ENCODE measurements at regions not wholly inside any gene's neighbourhood (a gene's known extent, or its start where the extent isn't known, plus 50 kb on each side); places are given as distances from the start of the nearest gene placed in this dataset.
"Not testable (repeated sequence)": the region's sequence is repeated elsewhere in the genome, so short reads cannot be mapped to it uniquely, and the experiment has no call there.

- ATAC-seq (no peak), DNase-seq (ENCODE audit: low spot score) (no peak)
Observed at GRCh38 chr3:102896851-102897621, 462.2 kb downstream of the ZPLD1 start.

GRCh38 chr3:102904629-102905028 lies 469.8 kb downstream of the ZPLD1 start:
- no peak for DNase-seq (ENCODE audit: low spot score)

GRCh38 chr3:102905811-102906210 lies 471.0 kb downstream of the ZPLD1 start:
- DNase-seq (ENCODE audit: low spot score) = no peak
- ATAC-seq = no peak

More at GRCh38 chr3:102904629-102905028, 469.8 kb downstream of the ZPLD1 start:
- ATAC-seq = no peak

GRCh38 chr3:102906818-102907217 lies 472.0 kb downstream of the ZPLD1 start:
- DNase-seq (ENCODE audit: low spot score) = no peak
- no peak for ATAC-seq

- ATAC-seq (no peak), DNase-seq (ENCODE audit: low spot score) (no peak)
Observed at GRCh38 chr3:102909904-102910303, 475.1 kb downstream of the ZPLD1 start.

- no peak for DNase-seq (ENCODE audit: low spot score)
- no peak for ATAC-seq
Observed at GRCh38 chr3:102916532-102916931, 481.7 kb downstream of the ZPLD1 start.

- DNase-seq (ENCODE audit: low spot score) = no peak
- ATAC-seq = no peak
Observed at GRCh38 chr3:102926618-102927017, 491.8 kb downstream of the ZPLD1 start.

- ATAC-seq (no peak), DNase-seq (ENCODE audit: low spot score) (no peak)
Observed at GRCh38 chr3:102933377-102933776, 498.6 kb downstream of the ZPLD1 start.

GRCh38 chr3:102936511-102937045 lies 501.8 kb downstream of the ZPLD1 start:
- ATAC-seq (no peak), DNase-seq (ENCODE audit: low spot score) (no peak)

- ATAC-seq (no peak), DNase-seq (ENCODE audit: low spot score) (no peak)
Observed at GRCh38 chr3:102941786-102942185, 507.0 kb downstream of the ZPLD1 start.

- DNase-seq (ENCODE audit: low spot score); ATAC-seq: not testable (repeated sequence)
Observed at GRCh38 chr3:102946445-102946844, 511.6 kb downstream of the ZPLD1 start.

- no peak for ATAC-seq
- no peak for DNase-seq (ENCODE audit: low spot score)
Observed at GRCh38 chr3:102972350-102972749, 537.5 kb downstream of the ZPLD1 start.

GRCh38 chr3:102974333-102974732 lies 539.5 kb downstream of the ZPLD1 start:
- DNase-seq (ENCODE audit: low spot score) = no peak
- ATAC-seq = no peak

- no peak for ATAC-seq
- DNase-seq (ENCODE audit: low spot score) = no peak
Observed at GRCh38 chr3:102979191-102979590, 544.4 kb downstream of the ZPLD1 start.

GRCh38 chr3:102979682-102980354 lies 545.0 kb downstream of the ZPLD1 start:
- ATAC-seq = peak; percentile 23

GRCh38 chr3:102980355-102980696 lies 545.5 kb downstream of the ZPLD1 start:
- ATAC-seq = no peak
- DNase-seq (ENCODE audit: low spot score) = no peak

More at GRCh38 chr3:102979682-102980354, 545.0 kb downstream of the ZPLD1 start:
- DNase-seq (ENCODE audit: low spot score) = no peak

- ATAC-seq = no peak
- no peak for DNase-seq (ENCODE audit: low spot score)
Observed at GRCh38 chr3:103002425-103003176, 567.8 kb downstream of the ZPLD1 start.

GRCh38 chr3:103006526-103007183 lies 571.8 kb downstream of the ZPLD1 start:
- DNase-seq (ENCODE audit: low spot score) (no peak), ATAC-seq (no peak)

- ATAC-seq (no peak), DNase-seq (ENCODE audit: low spot score) (no peak)
Observed at GRCh38 chr3:103009609-103010008, 574.8 kb downstream of the ZPLD1 start.

- DNase-seq (ENCODE audit: low spot score) = no peak
Observed at GRCh38 chr3:103025880-103026279, 591.1 kb downstream of the ZPLD1 start.

GRCh38 chr3:103033841-103034240 lies 599.0 kb downstream of the ZPLD1 start:
- no peak for DNase-seq (ENCODE audit: low spot score)
- no peak for ATAC-seq

More at GRCh38 chr3:103025880-103026279, 591.1 kb downstream of the ZPLD1 start:
- no peak for ATAC-seq

Data from left lobe of liver (tissue), 2 donors.